Nephron (organoid): ENCODE measurements at regions not wholly inside any gene's neighbourhood (a gene's known extent, or its start where the extent isn't known, plus 50 kb on each side); places are given as distances from the start of the nearest gene placed in this dataset.

Experiments used
- H3K27ac Mint-ChIP-seq, 3 experiments: 2 replicates each; pipeline ENCODE4 v1.8.0; 2020; ENCODE audit warnings: mixed read lengths in 3 of 3, mild to moderate bottlenecking in 2 of 3, moderate library complexity in 1 of 3
- H3K27me3 Mint-ChIP-seq: 2 replicates; pipeline ENCODE4 v1.8.0; 2021; ENCODE audit warnings: low read depth, mild to moderate bottlenecking, moderate library complexity, mixed read lengths
- H3K36me3 Mint-ChIP-seq: 2 replicates; pipeline ENCODE4 v1.8.0; 2020; ENCODE audit warnings: low read depth, mixed read lengths
- H3K4me1 Mint-ChIP-seq: 2 replicates; pipeline ENCODE4 v1.8.0; 2020; ENCODE audit warnings: mixed read lengths
- H3K4me3 Mint-ChIP-seq, 3 experiments: 2 replicates each; pipeline ENCODE4 v1.8.0; 2020; ENCODE audit warnings: mild to moderate bottlenecking in 3 of 3, mixed read lengths in 3 of 3, moderate library complexity in 2 of 3
- H3K9me3 Mint-ChIP-seq: 2 replicates; pipeline ENCODE4 v1.8.0; 2020; ENCODE audit warnings: mixed read lengths
- TF ChIP-seq, protein P1 (sequence below), 3 experiments: fragments of 200-600 bp; sonication (generic); IDR thresholded peaks; one replicate each; pipeline ENCODE4 v1.5.0; 2021; ENCODE audit warnings: antibody characterized with exemption in 3 of 3; ENCODE audit not compliant: unreplicated experiment in 3 of 3

- TF ChIP-seq, protein P1, sequence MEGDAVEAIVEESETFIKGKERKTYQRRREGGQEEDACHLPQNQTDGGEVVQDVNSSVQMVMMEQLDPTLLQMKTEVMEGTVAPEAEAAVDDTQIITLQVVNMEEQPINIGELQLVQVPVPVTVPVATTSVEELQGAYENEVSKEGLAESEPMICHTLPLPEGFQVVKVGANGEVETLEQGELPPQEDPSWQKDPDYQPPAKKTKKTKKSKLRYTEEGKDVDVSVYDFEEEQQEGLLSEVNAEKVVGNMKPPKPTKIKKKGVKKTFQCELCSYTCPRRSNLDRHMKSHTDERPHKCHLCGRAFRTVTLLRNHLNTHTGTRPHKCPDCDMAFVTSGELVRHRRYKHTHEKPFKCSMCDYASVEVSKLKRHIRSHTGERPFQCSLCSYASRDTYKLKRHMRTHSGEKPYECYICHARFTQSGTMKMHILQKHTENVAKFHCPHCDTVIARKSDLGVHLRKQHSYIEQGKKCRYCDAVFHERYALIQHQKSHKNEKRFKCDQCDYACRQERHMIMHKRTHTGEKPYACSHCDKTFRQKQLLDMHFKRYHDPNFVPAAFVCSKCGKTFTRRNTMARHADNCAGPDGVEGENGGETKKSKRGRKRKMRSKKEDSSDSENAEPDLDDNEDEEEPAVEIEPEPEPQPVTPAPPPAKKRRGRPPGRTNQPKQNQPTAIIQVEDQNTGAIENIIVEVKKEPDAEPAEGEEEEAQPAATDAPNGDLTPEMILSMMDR (IDR thresholded peaks at IDR 0.05; ENCODE audit: unreplicated experiment in 3 of 3): no peak
- no peak overlapping the region for H3K27ac Mint-ChIP-seq
- H3K4me3 Mint-ChIP-seq: no peak overlapping the region
- no peaks in the 10 kb centered on the region for H3K36me3 Mint-ChIP-seq
- H3K4me1 Mint-ChIP-seq: no peaks in the 10 kb centered on the region
- peaks cover 4% of the 10 kb centered on the region for H3K27me3 Mint-ChIP-seq
- no peaks in the 10 kb centered on the region for H3K9me3 Mint-ChIP-seq
These were observed 74.6 kb upstream of the NUDT7 start for GRCh38 chr16:77647726-77648125.

DNA sequence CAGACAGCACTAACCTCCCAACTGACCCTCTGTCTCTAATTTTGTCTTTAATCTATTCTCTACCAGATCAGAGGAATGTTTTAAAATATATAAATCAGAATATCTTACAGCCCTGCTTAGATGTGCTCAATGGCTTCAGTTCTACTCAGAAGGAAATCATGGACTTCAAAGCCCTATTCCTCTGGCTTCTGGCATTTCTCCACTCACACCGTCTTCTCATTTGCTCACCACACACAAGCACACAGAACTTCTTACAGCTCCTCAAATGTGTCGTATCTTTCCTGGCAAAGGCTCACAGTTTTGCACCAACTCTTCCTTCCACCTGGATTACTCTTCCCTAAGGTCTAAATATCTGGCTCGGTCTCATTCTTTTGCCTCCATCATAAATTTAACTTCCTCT is 71.6 kb upstream of the NUDT7 start:
- Mint-ChIP-seq H3K27ac (peak overlapping the region in 1 of 3 experiments; percentile 22), H3K9me3 (no peaks in the 10 kb centered on the region), H3K36me3 (no peaks in the 10 kb centered on the region), H3K4me3 (no peak overlapping the region), H3K27me3 (peaks cover 10% of the 10 kb centered on the region), H3K4me1 (peaks cover 6% of the 10 kb centered on the region)
- TF ChIP-seq, protein P1 (IDR thresholded peaks at IDR 0.05; ENCODE audit: unreplicated experiment in 3 of 3): no peak

- TF ChIP-seq, protein P1 (IDR thresholded peaks at IDR 0.05; ENCODE audit: unreplicated experiment in 3 of 3): no peak
- no peak overlapping the region for H3K4me3 Mint-ChIP-seq
- peaks cover 6% of the 10 kb centered on the region for H3K27me3 Mint-ChIP-seq
- H3K27ac Mint-ChIP-seq: no peak overlapping the region
- H3K36me3 Mint-ChIP-seq: no peaks in the 10 kb centered on the region
- peaks cover 6% of the 10 kb centered on the region for H3K4me1 Mint-ChIP-seq
- no peaks in the 10 kb centered on the region for H3K9me3 Mint-ChIP-seq
These were observed 69.9 kb upstream of the NUDT7 start for GRCh38 chr16:77652399-77652798.

DNA sequence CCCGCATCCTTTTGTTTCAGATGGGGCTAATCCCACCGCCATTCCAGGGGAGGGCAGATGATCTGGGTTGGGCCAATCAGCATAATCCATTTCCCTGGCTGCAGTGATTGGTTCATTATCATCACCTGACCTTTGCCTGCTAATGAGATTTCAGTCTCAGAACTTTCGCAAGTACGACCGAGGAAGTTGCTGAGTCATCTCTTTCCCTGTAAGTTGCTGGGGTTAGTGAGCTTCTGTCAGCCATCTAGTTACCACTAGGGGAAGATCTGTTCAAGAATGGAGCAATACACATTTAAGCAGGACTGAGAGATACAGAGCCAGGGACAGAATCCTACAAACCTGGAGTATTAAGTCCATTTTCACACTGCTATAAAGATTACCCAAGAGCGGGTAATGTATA is 65.3 kb upstream of the NUDT7 start:
- Mint-ChIP-seq H3K27ac (no peak overlapping the region), H3K27me3 (peaks cover 10% of the 10 kb centered on the region)

GRCh38 chr16:77660311-77660710 is 62.0 kb upstream of the NUDT7 start:
- H3K27ac Mint-ChIP-seq: no peak overlapping the region

More for the DNA sequence above, 65.3 kb upstream of the NUDT7 start:
- no peaks in the 10 kb centered on the region for H3K36me3 Mint-ChIP-seq
- no peak overlapping the region for H3K4me3 Mint-ChIP-seq
- TF ChIP-seq, protein P1 (IDR thresholded peaks at IDR 0.05; ENCODE audit: unreplicated experiment in 3 of 3): no peak
- H3K4me1 Mint-ChIP-seq: peaks cover 11% of the 10 kb centered on the region
- no peaks in the 10 kb centered on the region for H3K9me3 Mint-ChIP-seq

DNA sequence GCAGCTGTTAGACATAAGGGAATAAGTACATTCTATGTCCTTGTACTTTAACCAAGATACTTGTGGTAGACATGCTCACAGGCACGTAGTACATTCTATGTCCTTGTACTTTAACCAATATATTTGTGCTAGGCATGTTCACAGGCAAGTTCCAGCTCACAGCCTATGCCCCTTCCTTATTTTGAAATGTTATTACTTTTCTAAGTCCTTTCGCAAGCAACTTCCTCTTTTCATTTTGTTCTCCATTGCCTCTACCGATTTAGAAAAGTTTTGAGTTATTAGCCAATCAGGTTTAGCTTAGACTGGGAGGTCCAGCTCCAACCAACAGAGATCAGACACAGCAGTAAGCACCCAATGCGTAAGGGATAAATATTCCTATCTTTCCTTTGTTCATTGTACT is 60.1 kb upstream of the NUDT7 start:
- Mint-ChIP-seq H3K27ac (no peak overlapping the region), H3K4me1 (peaks cover 4% of the 10 kb centered on the region), H3K9me3 (peaks cover 9% of the 10 kb centered on the region), H3K4me3 (no peak overlapping the region), H3K36me3 (no peaks in the 10 kb centered on the region), H3K27me3 (peaks cover 4% of the 10 kb centered on the region)
- TF ChIP-seq, protein P1 (IDR thresholded peaks at IDR 0.05; ENCODE audit: unreplicated experiment in 3 of 3): no peak

More at GRCh38 chr16:77660311-77660710, 62.0 kb upstream of the NUDT7 start:
- peaks cover 4% of the 10 kb centered on the region for H3K27me3 Mint-ChIP-seq
- H3K4me1 Mint-ChIP-seq: peaks cover 4% of the 10 kb centered on the region
- no peak overlapping the region for H3K4me3 Mint-ChIP-seq
- H3K36me3 Mint-ChIP-seq: no peaks in the 10 kb centered on the region
- TF ChIP-seq, protein P1 (IDR thresholded peaks at IDR 0.05; ENCODE audit: unreplicated experiment in 3 of 3): peak; percentile 50 to 53 (median 53)
- peaks cover 9% of the 10 kb centered on the region for H3K9me3 Mint-ChIP-seq
